Esophagus muscularis mucosa (tissue), 4 donors: ENCODE measurements at regions not wholly inside any gene's neighbourhood (a gene's known extent, or its start where the extent isn't known, plus 50 kb on each side); places are given as distances from the start of the nearest gene placed in this dataset.
"Not testable (repeated sequence)": the region's sequence is repeated elsewhere in the genome, so short reads cannot be mapped to it uniquely, and the experiment has no call there.

Experiments used
- DNase-seq: peaks from one replicate; pipeline ENCODE4 v3.0.0-alpha.2; 2017; ENCODE audit errors: extremely low spot score
- H3K27ac ChIP-seq, 4 donors: fragments of 200-600 bp; sonication (generic); replicated peaks in 1 of 4; 1 replicate in 3 of 4; 2 replicates in 1 of 4; pipeline ENCODE4 v1.5.1; 2016 to 2019; ENCODE audit warnings: mild to moderate bottlenecking in 1 of 4
- H3K27me3 ChIP-seq, 4 donors: fragments of 200-600 bp; sonication (generic); one replicate each; pipeline versions ENCODE4 v1.5.1 to v1.6.0; 2016 to 2019
- H3K36me3 ChIP-seq, 4 donors: fragments of 200-600 bp; sonication (generic); one replicate each; pipeline ENCODE4 v1.5.1; 2016 to 2019
- H3K4me1 ChIP-seq, 4 donors: fragments of 200-600 bp; sonication (generic); one replicate each; pipeline ENCODE4 v1.5.1; 2016 to 2019
- H3K4me3 ChIP-seq, 4 donors: fragments of 200-600 bp; sonication (generic); 1 replicate in 2 of 4; 2 replicates in 2 of 4; pipeline ENCODE4 v1.5.1; 2016 to 2019; ENCODE audit warnings: mild to moderate bottlenecking in 4 of 4, moderate library complexity in 1 of 4
- H3K9me3 ChIP-seq, 4 donors: fragments of 200-600 bp; sonication (generic); 1 replicate in 3 of 4; 2 replicates in 1 of 4; pipeline ENCODE4 v1.5.1; 2016 to 2019
- CTCF ChIP-seq, 3 experiments: fragments of 200-600 bp in 2 of 3; fragments of 450-650 bp in 1 of 3; sonication (generic) in 2 of 3; IDR thresholded peaks; one replicate each; pipeline ENCODE4 v1.5.1; 2017 to 2019; ENCODE audit warnings: antibody characterized with exemption in 3 of 3, mild to moderate bottlenecking in 2 of 3, moderate library complexity in 1 of 3
- EP300 ChIP-seq: sonication (generic); formaldehyde crosslinking; IDR thresholded peaks from one replicate; pipeline ENCODE4 v1.6.1; 2017; ENCODE audit warnings: antibody characterized with exemption
- POLR2A ChIP-seq: fragments of 450-650 bp; IDR thresholded peaks from one replicate; pipeline ENCODE4 v1.6.1; 2017; ENCODE audit warnings: antibody characterized with exemption, moderate library complexity, mild to moderate bottlenecking, low read depth
- POLR2AphosphoS5 ChIP-seq, 2 donors: sonication (generic); formaldehyde crosslinking; IDR thresholded peaks; one replicate each; pipeline ENCODE4 v1.6.1; 2017; ENCODE audit warnings: antibody characterized with exemption in 2 of 2
- WGBS: methylation state at CpG from one replicate; pipeline ENCODE4 v1.1.5; 2018; 5-methylcytosine and 5-hydroxymethylcytosine counted together
- intact Hi-C: fragments of 100-400 bp; cut with DNase I; formaldehyde crosslinking; loops from one replicate; pipeline ENCODE4 v1.15.1; 2023

DNA sequence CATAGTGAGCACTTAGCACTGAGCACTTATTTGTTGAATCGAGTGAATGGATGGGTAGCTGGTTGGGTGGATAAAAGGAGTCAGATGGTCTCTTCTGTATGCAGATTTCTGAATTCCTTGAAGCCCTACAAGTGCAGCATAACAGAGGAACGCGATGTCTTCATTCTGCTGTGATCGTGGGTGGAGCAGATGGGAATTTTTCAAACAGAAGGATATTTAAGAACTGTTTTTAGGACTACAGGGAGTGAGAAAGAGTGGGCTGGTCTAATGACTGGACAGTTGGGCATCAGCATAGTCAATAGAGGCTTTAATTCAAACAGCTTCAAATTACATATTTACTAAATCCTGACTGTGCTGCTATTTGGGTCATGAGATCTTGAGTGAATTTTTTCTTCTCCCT is 253.2 kb downstream of the CEMIP2 start:
- DNase-seq, result no peak
- Histone ChIP-seq H3K4me1 (peaks cover 0 to 3% (median 0%) of the 10 kb centered on the region in 4 donors), H3K27me3 (no peaks in the 10 kb centered on the region), H3K27ac (no peak overlapping the region), H3K4me3 (no peak overlapping the region), H3K9me3 (no peaks in the 10 kb centered on the region), H3K36me3 (no peaks in the 10 kb centered on the region)
- WGBS, result 58% methylated on average over 4 of the region's 4 CpGs
- TF ChIP-seq EP300, result no peak
- no peak for TF ChIP-seq POLR2A
- TF ChIP-seq POLR2AphosphoS5 (IDR thresholded peaks at IDR 0.05), result no peak
- no peak for TF ChIP-seq CTCF (IDR thresholded peaks at IDR 0.05)
- intact Hi-C loops, result no loop called here

- Histone ChIP-seq H3K9me3 (no peaks in the 10 kb centered on the region), H3K36me3 (no peaks in the 10 kb centered on the region), H3K4me3 (no peak overlapping the region), H3K27ac (no peak overlapping the region), H3K4me1 (peaks cover 0 to 3% (median 0%) of the 10 kb centered on the region in 4 donors), H3K27me3 (no peaks in the 10 kb centered on the region)
- intact Hi-C loops, result no loop called here
- 85% methylated on average over 2 of the region's 2 CpGs for WGBS
- TF ChIP-seq EP300 (no peak), POLR2A (no peak), CTCF (IDR thresholded peaks at IDR 0.05) (no peak), POLR2AphosphoS5 (IDR thresholded peaks at IDR 0.05) (no peak)
- no peak for DNase-seq
These were observed 253.9 kb downstream of the CEMIP2 start for GRCh38 chr9:71514344-71514975.

DNA sequence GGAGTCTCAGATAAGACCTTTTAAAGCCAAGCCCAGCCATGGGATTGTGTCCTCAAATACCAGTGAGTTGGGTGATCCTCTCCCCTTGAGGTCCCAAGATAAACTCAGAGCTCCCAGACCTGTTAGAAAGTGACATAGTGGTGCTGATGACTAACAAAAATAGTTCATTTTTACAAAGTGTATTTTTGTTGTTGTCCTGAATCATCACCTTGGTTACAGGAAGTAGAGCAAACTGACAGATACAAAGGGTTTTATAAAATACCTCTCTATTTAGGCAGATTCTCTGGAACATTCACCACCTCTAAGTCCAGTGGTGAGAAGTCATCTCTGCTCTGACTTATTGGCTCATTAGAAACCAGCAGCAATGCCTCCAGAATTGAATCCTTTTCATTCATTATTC is 259.3 kb downstream of the CEMIP2 start:
- Histone ChIP-seq H3K36me3 (no peaks in the 10 kb centered on the region), H3K27ac (no peak overlapping the region), H3K4me1 (peaks cover 0 to 12% (median 4%) of the 10 kb centered on the region in 4 donors), H3K27me3 (no peaks in the 10 kb centered on the region), H3K9me3 (no peaks in the 10 kb centered on the region), H3K4me3 (no peak overlapping the region)
- TF ChIP-seq CTCF (IDR thresholded peaks at IDR 0.05) (no peak), EP300 (no peak), POLR2AphosphoS5 (IDR thresholded peaks at IDR 0.05) (no peak), POLR2A (no peak)
- DNase-seq, result no peak
- intact Hi-C loops, result no loop called here

GRCh38 chr9:71508141-71508540 is 260.2 kb downstream of the CEMIP2 start:
- H3K4me3 ChIP-seq, H3K27ac ChIP-seq, intact Hi-C loops, H3K9me3 ChIP-seq, H3K27me3 ChIP-seq, H3K36me3 ChIP-seq, DNase-seq: not testable (repeated sequence)
- peaks cover 0 to 12% (median 4%) of the 10 kb centered on the region in 4 donors for H3K4me1 ChIP-seq
- 94% methylated on average over 2 of the region's 2 CpGs for WGBS

DNA sequence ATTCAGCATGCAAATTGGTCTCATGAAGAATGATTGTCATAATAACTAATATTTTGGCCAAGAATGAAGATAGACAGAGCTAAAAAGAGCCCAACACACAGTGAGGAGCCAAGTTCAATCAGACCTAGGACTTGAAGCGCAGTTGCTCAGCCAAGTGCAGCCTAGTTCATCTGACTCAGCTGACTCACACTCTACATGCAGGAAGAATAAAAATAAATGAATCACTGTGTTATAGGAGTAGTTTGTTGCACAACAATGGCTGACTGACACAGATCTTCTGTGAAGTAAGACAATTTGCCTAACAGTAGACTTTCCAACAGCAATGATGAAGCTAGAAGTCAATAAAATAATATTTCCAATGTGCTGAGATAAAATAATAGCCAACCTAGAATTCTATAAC is 261.5 kb downstream of the CEMIP2 start:
- no peak for DNase-seq
- Histone ChIP-seq H3K27me3 (no peaks in the 10 kb centered on the region), H3K4me3 (no peak overlapping the region)

More for the DNA sequence above, 261.5 kb downstream of the CEMIP2 start:
- no peaks in the 10 kb centered on the region for H3K36me3 ChIP-seq
- no peak overlapping the region for H3K27ac ChIP-seq
- peaks cover 0 to 12% (median 4%) of the 10 kb centered on the region in 4 donors for H3K4me1 ChIP-seq
- 50% methylated on average over 1 of the region's 1 CpG for WGBS
- intact Hi-C loops, result no loop called here
- H3K9me3 ChIP-seq, result peaks cover 0 to 6% (median 0%) of the 10 kb centered on the region in 4 donors
- TF ChIP-seq POLR2AphosphoS5 (IDR thresholded peaks at IDR 0.05), result no peak
- no peak for TF ChIP-seq POLR2A
- no peak for TF ChIP-seq CTCF (IDR thresholded peaks at IDR 0.05)
- no peak for TF ChIP-seq EP300
